ENCODE measurements at regions not wholly inside any gene's neighbourhood (a gene's known extent, or its start where the extent isn't known, plus 50 kb on each side); places are given as distances from the start of the nearest gene placed in this dataset.

- peaks cover 10% of the 10 kb centered on the region for H3K27me3 Mint-ChIP-seq (ENCODE audit: low read depth)
- no peak overlapping the region for H3K27ac Mint-ChIP-seq
- CTCF ChIA-PET = no interaction called here
- no peaks in the 10 kb centered on the region for H3K4me1 Mint-ChIP-seq (ENCODE audit: low read depth)
- DNase-seq = no peak
- no peak overlapping the region for H3K4me3 Mint-ChIP-seq
- no peaks in the 10 kb centered on the region for H3K36me3 Mint-ChIP-seq (ENCODE audit: low read depth)
- intact Hi-C loops (cut with micrococcal nuclease) = no loop called here
- H3K9me3 Mint-ChIP-seq = no peaks in the 10 kb centered on the region
Observed at GRCh38 chr13:91146601-91147000, 200.9 kb upstream of the MIR17HG start.

GRCh38 chr13:91148098-91148497 lies 199.4 kb upstream of the MIR17HG start:
- Mint-ChIP-seq H3K27ac (no peak overlapping the region), H3K9me3 (no peaks in the 10 kb centered on the region), H3K27me3 (ENCODE audit: low read depth) (peaks cover 10% of the 10 kb centered on the region), H3K36me3 (ENCODE audit: low read depth) (no peaks in the 10 kb centered on the region), H3K4me3 (no peak overlapping the region), H3K4me1 (ENCODE audit: low read depth) (no peaks in the 10 kb centered on the region)
- intact Hi-C loops (cut with micrococcal nuclease) = no loop called here
- no peak for DNase-seq
- CTCF ChIA-PET = interaction anchor here (0.6 kb wide), 1 partner anchor 82 kb away, joined by 3 read pairs; no protein-coding TSS in a partner anchor

- no peak for DNase-seq
- CTCF ChIA-PET = no interaction called here
Observed at GRCh38 chr13:91151921-91152320, 195.6 kb upstream of the MIR17HG start.

GRCh38 chr13:91153372-91153771 lies 194.1 kb upstream of the MIR17HG start:
- CTCF ChIA-PET = no interaction called here
- no peak for DNase-seq
- H3K4me3 Mint-ChIP-seq = no peak overlapping the region

More at GRCh38 chr13:91151921-91152320, 195.6 kb upstream of the MIR17HG start:
- Mint-ChIP-seq H3K4me3 (no peak overlapping the region), H3K36me3 (ENCODE audit: low read depth) (no peaks in the 10 kb centered on the region), H3K27me3 (ENCODE audit: low read depth) (peaks cover 12% of the 10 kb centered on the region), H3K27ac (no peak overlapping the region), H3K9me3 (no peaks in the 10 kb centered on the region), H3K4me1 (ENCODE audit: low read depth) (no peaks in the 10 kb centered on the region)
- intact Hi-C loops (cut with micrococcal nuclease) = no loop called here

GRCh38 chr13:91154558-91155353 lies 192.7 kb upstream of the MIR17HG start:
- H3K4me3 Mint-ChIP-seq = no peak overlapping the region
- H3K27me3 Mint-ChIP-seq (ENCODE audit: low read depth) = peaks cover 20% of the 10 kb centered on the region
- no peaks in the 10 kb centered on the region for H3K9me3 Mint-ChIP-seq
- intact Hi-C loops (cut with micrococcal nuclease) = no loop called here
- no peaks in the 10 kb centered on the region for H3K36me3 Mint-ChIP-seq (ENCODE audit: low read depth)
- CTCF ChIA-PET = interaction anchor here (1.2 kb wide), 1 partner anchor 12 kb away, joined by 3 read pairs; no protein-coding TSS in a partner anchor
- no peak for DNase-seq
- H3K4me1 Mint-ChIP-seq (ENCODE audit: low read depth) = no peaks in the 10 kb centered on the region
- H3K27ac Mint-ChIP-seq = no peak overlapping the region

More at GRCh38 chr13:91153372-91153771, 194.1 kb upstream of the MIR17HG start:
- Mint-ChIP-seq H3K9me3 (no peaks in the 10 kb centered on the region), H3K27ac (no peak overlapping the region), H3K27me3 (ENCODE audit: low read depth) (peaks cover 12% of the 10 kb centered on the region), H3K4me1 (ENCODE audit: low read depth) (no peaks in the 10 kb centered on the region), H3K36me3 (ENCODE audit: low read depth) (no peaks in the 10 kb centered on the region)
- intact Hi-C loops (cut with micrococcal nuclease) = no loop called here

- Mint-ChIP-seq H3K9me3 (no peaks in the 10 kb centered on the region), H3K36me3 (ENCODE audit: low read depth) (no peaks in the 10 kb centered on the region), H3K27me3 (ENCODE audit: low read depth) (peaks cover 20% of the 10 kb centered on the region), H3K27ac (no peak overlapping the region), H3K4me1 (ENCODE audit: low read depth) (no peaks in the 10 kb centered on the region), H3K4me3 (no peak overlapping the region)
- CTCF ChIA-PET = no interaction called here
- DNase-seq = no peak
- intact Hi-C loops (cut with micrococcal nuclease) = no loop called here
Observed at GRCh38 chr13:91155512-91156114, 191.9 kb upstream of the MIR17HG start.

GRCh38 chr13:91157273-91158016 lies 190.0 kb upstream of the MIR17HG start:
- Mint-ChIP-seq H3K9me3 (no peaks in the 10 kb centered on the region), H3K27me3 (ENCODE audit: low read depth) (peaks cover 17% of the 10 kb centered on the region), H3K4me1 (ENCODE audit: low read depth) (no peaks in the 10 kb centered on the region), H3K36me3 (ENCODE audit: low read depth) (no peaks in the 10 kb centered on the region), H3K4me3 (no peak overlapping the region), H3K27ac (no peak overlapping the region)
- CTCF ChIA-PET = no interaction called here
- intact Hi-C loops (cut with micrococcal nuclease) = no loop called here
- no peak for DNase-seq

- Mint-ChIP-seq H3K27me3 (ENCODE audit: low read depth) (peaks cover 16% of the 10 kb centered on the region), H3K27ac (no peak overlapping the region), H3K9me3 (no peaks in the 10 kb centered on the region), H3K36me3 (ENCODE audit: low read depth) (no peaks in the 10 kb centered on the region), H3K4me3 (no peak overlapping the region), H3K4me1 (ENCODE audit: low read depth) (no peaks in the 10 kb centered on the region)
- intact Hi-C loops (cut with micrococcal nuclease) = no loop called here
- no peak for DNase-seq
- CTCF ChIA-PET = no interaction called here
Observed at GRCh38 chr13:91158017-91158395, 189.5 kb upstream of the MIR17HG start.

- no peak for DNase-seq
- H3K27ac Mint-ChIP-seq = no peak overlapping the region
- intact Hi-C loops (cut with micrococcal nuclease) = no loop called here
- no peaks in the 10 kb centered on the region for H3K4me1 Mint-ChIP-seq (ENCODE audit: low read depth)
- CTCF ChIA-PET = no interaction called here
- H3K4me3 Mint-ChIP-seq = no peak overlapping the region
- H3K27me3 Mint-ChIP-seq (ENCODE audit: low read depth) = peaks cover 15% of the 10 kb centered on the region
- no peaks in the 10 kb centered on the region for H3K36me3 Mint-ChIP-seq (ENCODE audit: low read depth)
- no peaks in the 10 kb centered on the region for H3K9me3 Mint-ChIP-seq
Observed at GRCh38 chr13:91162180-91162579, 185.3 kb upstream of the MIR17HG start.

GRCh38 chr13:91162589-91162988 lies 184.9 kb upstream of the MIR17HG start:
- Mint-ChIP-seq H3K36me3 (ENCODE audit: low read depth) (no peaks in the 10 kb centered on the region), H3K27me3 (ENCODE audit: low read depth) (peaks cover 15% of the 10 kb centered on the region), H3K9me3 (no peaks in the 10 kb centered on the region), H3K4me1 (ENCODE audit: low read depth) (no peaks in the 10 kb centered on the region), H3K4me3 (no peak overlapping the region), H3K27ac (no peak overlapping the region)
- DNase-seq = no peak
- CTCF ChIA-PET = no interaction called here
- intact Hi-C loops (cut with micrococcal nuclease) = no loop called here

- no peak overlapping the region for H3K27ac Mint-ChIP-seq
- CTCF ChIA-PET = no interaction called here
- H3K4me3 Mint-ChIP-seq = no peak overlapping the region
- no peaks in the 10 kb centered on the region for H3K4me1 Mint-ChIP-seq (ENCODE audit: low read depth)
- no peaks in the 10 kb centered on the region for H3K9me3 Mint-ChIP-seq
- intact Hi-C loops (cut with micrococcal nuclease) = no loop called here
- no peaks in the 10 kb centered on the region for H3K36me3 Mint-ChIP-seq (ENCODE audit: low read depth)
- peaks cover 6% of the 10 kb centered on the region for H3K27me3 Mint-ChIP-seq (ENCODE audit: low read depth)
- DNase-seq = no peak
Observed at GRCh38 chr13:91165758-91166157, 181.7 kb upstream of the MIR17HG start.

- Mint-ChIP-seq H3K36me3 (ENCODE audit: low read depth) (no peaks in the 10 kb centered on the region), H3K9me3 (no peaks in the 10 kb centered on the region), H3K27me3 (ENCODE audit: low read depth) (peaks cover 10% of the 10 kb centered on the region), H3K4me1 (ENCODE audit: low read depth) (no peaks in the 10 kb centered on the region), H3K27ac (no peak overlapping the region), H3K4me3 (no peak overlapping the region)
- no peak for DNase-seq
- intact Hi-C loops (cut with micrococcal nuclease) = no loop called here
- CTCF ChIA-PET = no interaction called here
Observed at GRCh38 chr13:91166714-91167511, 180.6 kb upstream of the MIR17HG start.

Measured in activated naive CD4-positive, alpha-beta T cell treated with anti-CD3 and anti-CD28 coated beads for 36 hours (primary cell).